SK-N-SH treated with all-trans-retinoic acid at 6 μM for 48 hours (cell line): ENCODE measurements at regions not wholly inside any gene's neighbourhood (a gene's known extent, or its start where the extent isn't known, plus 50 kb on each side); places are given as distances from the start of the nearest gene placed in this dataset.

Source experiments
- ARNTL ChIP-seq: fragments of 450-650 bp; formaldehyde crosslinking; IDR thresholded peaks from 2 replicates; pipeline ENCODE4 v1.5.0; 2020; ENCODE audit warnings: low read depth, mild to moderate bottlenecking, moderate library complexity, borderline replicate concordance
- CREB5 ChIP-seq: fragments of 250-450 bp; sonication (Bioruptor Pico); IDR thresholded peaks from 2 replicates; pipeline ENCODE4 v1.5.1; 2020; ENCODE audit warnings: low read depth, mild to moderate bottlenecking, moderate library complexity
- ESRRG ChIP-seq: fragments of 250-450 bp; sonication (Bioruptor Pico); IDR thresholded peaks from 2 replicates; pipeline ENCODE4 v1.6.1; 2021; ENCODE audit warnings: mild to moderate bottlenecking
- OSR1 ChIP-seq: fragments of 250-450 bp; sonication (Bioruptor Pico); IDR thresholded peaks from 2 replicates; pipeline ENCODE4 v1.8.0; 2022; ENCODE audit warnings: moderate library complexity, mild to moderate bottlenecking, inconsistent platforms
- PATZ1 ChIP-seq: fragments of 250-450 bp; sonication (Bioruptor Pico); IDR thresholded peaks from 2 replicates; pipeline ENCODE4 v1.8.0; 2020; ENCODE audit warnings: mild to moderate bottlenecking, moderate library complexity, borderline replicate concordance
- POU6F1 ChIP-seq: fragments of 250-450 bp; sonication (Bioruptor Pico); IDR thresholded peaks from 2 replicates; pipeline ENCODE4 v1.8.0; 2021; ENCODE audit warnings: low read depth, mild to moderate bottlenecking, moderate library complexity, borderline replicate concordance
- PPARA ChIP-seq: fragments of 250-450 bp; sonication (Bioruptor Pico); IDR thresholded peaks from 2 replicates; pipeline ENCODE4 v1.5.0; 2020; ENCODE audit warnings: mild to moderate bottlenecking, borderline replicate concordance
- RARB ChIP-seq: fragments of 250-450 bp; sonication (Bioruptor Pico); IDR thresholded peaks from 2 replicates; pipeline ENCODE4 v1.8.0; 2021; ENCODE audit warnings: mild to moderate bottlenecking, moderate library complexity
- TOX ChIP-seq: fragments of 250-450 bp; sonication (Bioruptor Pico); IDR thresholded peaks from 2 replicates; pipeline ENCODE4 v1.8.0; 2021; ENCODE audit warnings: mild to moderate bottlenecking, moderate library complexity, borderline replicate concordance
- TSHZ2 ChIP-seq: fragments of 250-450 bp; sonication (Bioruptor Pico); IDR thresholded peaks from 2 replicates; pipeline ENCODE4 v1.5.0; 2020; ENCODE audit warnings: mild to moderate bottlenecking, moderate library complexity
- ZFP3 ChIP-seq: fragments of 250-450 bp; sonication (Bioruptor Pico); IDR thresholded peaks from 2 replicates; pipeline ENCODE4 v1.5.0; 2020; ENCODE audit warnings: mild to moderate bottlenecking, moderate library complexity
- ZFP30 ChIP-seq: fragments of 450-650 bp; formaldehyde crosslinking; IDR thresholded peaks from 2 replicates; pipeline ENCODE4 v1.5.0; 2022; ENCODE audit warnings: mild to moderate bottlenecking, moderate library complexity
- ZNF70 ChIP-seq: fragments of 450-650 bp; formaldehyde crosslinking; IDR thresholded peaks from 2 replicates; pipeline ENCODE4 v1.5.0; 2020; ENCODE audit warnings: mild to moderate bottlenecking, moderate library complexity

- TF ChIP-seq ZFP30 (CRISPR knock-in tag), result no peak
- TF ChIP-seq RARB (CRISPR knock-in tag), result no peak
- no peak for TF ChIP-seq ARNTL (CRISPR knock-in tag)
- TF ChIP-seq TSHZ2 (CRISPR knock-in tag), result no peak
- TF ChIP-seq ESRRG (CRISPR knock-in tag), result no peak
- no peak for TF ChIP-seq PATZ1 (CRISPR knock-in tag)
- no peak for TF ChIP-seq CREB5
- no peak for TF ChIP-seq ZNF70 (CRISPR knock-in tag)
- no peak for TF ChIP-seq TOX (CRISPR knock-in tag)
- TF ChIP-seq POU6F1, result no peak
- no peak for TF ChIP-seq ZFP3 (CRISPR knock-in tag)
- no peak for TF ChIP-seq OSR1 (CRISPR knock-in tag)
- no peak for TF ChIP-seq PPARA (CRISPR knock-in tag)
Observed at GRCh38 chr5:21686706-21687105, 1166.4 kb downstream of the CDH12 start.
